ENCODE measurements at regions not wholly inside any gene's neighbourhood (a gene's known extent, or its start where the extent isn't known, plus 50 kb on each side); places are given as distances from the start of the nearest gene placed in this dataset.
A peak's percentile ranks its signal among the peaks of the same experiment; 100 is the strongest.

DNA sequence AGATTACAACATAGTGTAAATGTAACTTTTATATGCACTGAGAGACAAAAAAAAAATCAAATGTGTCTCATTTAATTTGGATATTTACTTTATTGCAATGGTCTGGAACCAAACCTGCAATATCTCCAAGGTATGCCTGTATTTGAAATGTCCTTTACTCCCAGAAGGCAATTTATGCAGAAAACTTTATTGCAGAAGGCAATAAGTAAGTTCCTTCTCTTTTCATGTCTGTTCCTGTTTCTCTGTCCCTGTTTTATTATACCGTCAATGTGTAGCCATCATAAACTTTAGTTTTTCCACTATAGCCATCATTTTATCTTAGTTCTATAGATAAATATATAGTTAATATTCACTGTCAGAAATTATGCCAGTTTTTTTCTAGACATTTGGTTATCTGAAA lies 513.1 kb upstream of the FAM98A start:
- TF ChIP-seq EZH2phosphoT487 (IDR thresholded peaks at IDR 0.05; ENCODE audit: low read depth), result no peak
- TF ChIP-seq, protein P1, sequence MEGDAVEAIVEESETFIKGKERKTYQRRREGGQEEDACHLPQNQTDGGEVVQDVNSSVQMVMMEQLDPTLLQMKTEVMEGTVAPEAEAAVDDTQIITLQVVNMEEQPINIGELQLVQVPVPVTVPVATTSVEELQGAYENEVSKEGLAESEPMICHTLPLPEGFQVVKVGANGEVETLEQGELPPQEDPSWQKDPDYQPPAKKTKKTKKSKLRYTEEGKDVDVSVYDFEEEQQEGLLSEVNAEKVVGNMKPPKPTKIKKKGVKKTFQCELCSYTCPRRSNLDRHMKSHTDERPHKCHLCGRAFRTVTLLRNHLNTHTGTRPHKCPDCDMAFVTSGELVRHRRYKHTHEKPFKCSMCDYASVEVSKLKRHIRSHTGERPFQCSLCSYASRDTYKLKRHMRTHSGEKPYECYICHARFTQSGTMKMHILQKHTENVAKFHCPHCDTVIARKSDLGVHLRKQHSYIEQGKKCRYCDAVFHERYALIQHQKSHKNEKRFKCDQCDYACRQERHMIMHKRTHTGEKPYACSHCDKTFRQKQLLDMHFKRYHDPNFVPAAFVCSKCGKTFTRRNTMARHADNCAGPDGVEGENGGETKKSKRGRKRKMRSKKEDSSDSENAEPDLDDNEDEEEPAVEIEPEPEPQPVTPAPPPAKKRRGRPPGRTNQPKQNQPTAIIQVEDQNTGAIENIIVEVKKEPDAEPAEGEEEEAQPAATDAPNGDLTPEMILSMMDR (IDR thresholded peaks at IDR 0.05; ENCODE audit: low read depth, low read length), result no peak
- no peak overlapping the region for H3K9ac ChIP-seq (ENCODE audit: low read length)
- H3K9me3 ChIP-seq (ENCODE audit: insufficient read depth, low read length), result no peaks in the 10 kb centered on the region
- no peaks in the 10 kb centered on the region for H3K79me2 ChIP-seq (ENCODE audit: low read length)
- no peaks in the 10 kb centered on the region for H4K20me1 ChIP-seq (ENCODE audit: insufficient read depth, low read length)
- H3K36me3 ChIP-seq (replicated peaks; ENCODE audit: low read depth, low read length), result no peaks in the 10 kb centered on the region
- H3K4me3 ChIP-seq (ENCODE audit: low read length), result peak overlapping the region; percentile 32; the same call in 1 of the 2 replicates
- no peak overlapping the region for H2AFZ ChIP-seq (ENCODE audit: low read depth, low read length)
- H3K4me2 ChIP-seq (ENCODE audit: low read length), result peak overlapping the region; percentile 53
- H3K4me1 ChIP-seq (ENCODE audit: low read length), result peaks cover 21% of the 10 kb centered on the region
- no peaks in the 10 kb centered on the region for H3K27me3 ChIP-seq (ENCODE audit: low read depth, low read length)
- H3K27ac ChIP-seq (ENCODE audit: low read length), result no peak overlapping the region

DNA sequence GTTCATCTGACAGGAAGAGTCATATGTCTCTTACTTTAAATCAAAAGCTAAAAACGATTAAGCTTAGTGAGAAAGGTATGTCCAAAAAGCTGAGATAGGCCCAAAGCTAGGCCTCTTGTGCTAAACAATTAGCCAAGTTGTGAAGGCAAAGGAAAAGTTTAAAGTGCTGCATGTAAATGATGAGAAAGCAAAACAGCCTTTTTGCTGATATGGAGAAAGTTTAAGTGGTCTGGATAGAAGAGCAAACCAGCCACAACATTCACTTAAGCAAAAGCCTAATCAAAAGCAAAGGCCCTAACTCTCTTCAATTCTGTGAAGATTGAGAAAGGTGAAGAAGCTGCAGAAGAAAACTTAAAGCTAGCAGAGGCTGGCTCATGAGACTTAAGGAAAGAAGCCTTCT lies 511.3 kb upstream of the FAM98A start:
- no peaks in the 10 kb centered on the region for H3K9me3 ChIP-seq (ENCODE audit: insufficient read depth, low read length)
- H3K4me2 ChIP-seq (ENCODE audit: low read length), result no peak overlapping the region
- H3K79me2 ChIP-seq (ENCODE audit: low read length), result no peaks in the 10 kb centered on the region
- no peaks in the 10 kb centered on the region for H4K20me1 ChIP-seq (ENCODE audit: insufficient read depth, low read length)
- no peak for TF ChIP-seq EZH2phosphoT487 (IDR thresholded peaks at IDR 0.05; ENCODE audit: low read depth)
- TF ChIP-seq, protein P1 (IDR thresholded peaks at IDR 0.05; ENCODE audit: low read depth, low read length), result no peak
- H2AFZ ChIP-seq (ENCODE audit: low read depth, low read length), result no peak overlapping the region
- H3K9ac ChIP-seq (ENCODE audit: low read length), result no peak overlapping the region
- no peaks in the 10 kb centered on the region for H3K27me3 ChIP-seq (ENCODE audit: low read depth, low read length)
- H3K36me3 ChIP-seq (replicated peaks; ENCODE audit: low read depth, low read length), result no peaks in the 10 kb centered on the region
- H3K27ac ChIP-seq (ENCODE audit: low read length), result no peak overlapping the region
- H3K4me1 ChIP-seq (ENCODE audit: low read length), result peaks cover 16% of the 10 kb centered on the region
- no peak overlapping the region for H3K4me3 ChIP-seq (ENCODE audit: low read length)

DNA sequence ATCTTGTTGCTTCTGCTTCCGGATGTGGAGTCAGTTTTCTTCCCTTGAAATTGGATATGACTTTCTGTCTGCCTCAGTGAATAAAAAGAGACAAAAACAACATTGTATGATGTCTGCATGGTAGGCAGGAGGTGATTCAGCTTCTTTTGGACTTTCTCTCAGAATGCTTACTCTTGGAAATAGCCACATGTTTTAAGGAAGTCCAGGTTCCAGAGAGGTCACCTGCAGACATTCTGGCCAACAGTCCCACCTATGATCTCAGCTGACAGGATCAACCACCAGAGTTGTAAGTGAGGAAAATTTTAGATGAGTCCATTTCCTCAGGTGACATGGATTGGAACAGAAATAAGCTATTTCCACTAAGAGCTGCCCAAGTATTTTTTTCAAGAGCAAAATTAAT lies 508.7 kb upstream of the FAM98A start:
- Histone ChIP-seq H3K27me3 (ENCODE audit: low read depth, low read length) (no peaks in the 10 kb centered on the region), H3K4me3 (ENCODE audit: low read length) (no peak overlapping the region), H3K4me2 (ENCODE audit: low read length) (no peak overlapping the region), H2AFZ (ENCODE audit: low read depth, low read length) (no peak overlapping the region), H3K4me1 (ENCODE audit: low read length) (peaks cover 8% of the 10 kb centered on the region), H3K79me2 (ENCODE audit: low read length) (no peaks in the 10 kb centered on the region), H3K27ac (ENCODE audit: low read length) (no peak overlapping the region), H4K20me1 (ENCODE audit: insufficient read depth, low read length) (no peaks in the 10 kb centered on the region), H3K9me3 (ENCODE audit: insufficient read depth, low read length) (no peaks in the 10 kb centered on the region), H3K36me3 (replicated peaks; ENCODE audit: low read depth, low read length) (no peaks in the 10 kb centered on the region), H3K9ac (ENCODE audit: low read length) (no peak overlapping the region)
- TF ChIP-seq, protein P1 (IDR thresholded peaks at IDR 0.05; ENCODE audit: low read depth, low read length), result no peak
- TF ChIP-seq EZH2phosphoT487 (IDR thresholded peaks at IDR 0.05; ENCODE audit: low read depth), result no peak

DNA sequence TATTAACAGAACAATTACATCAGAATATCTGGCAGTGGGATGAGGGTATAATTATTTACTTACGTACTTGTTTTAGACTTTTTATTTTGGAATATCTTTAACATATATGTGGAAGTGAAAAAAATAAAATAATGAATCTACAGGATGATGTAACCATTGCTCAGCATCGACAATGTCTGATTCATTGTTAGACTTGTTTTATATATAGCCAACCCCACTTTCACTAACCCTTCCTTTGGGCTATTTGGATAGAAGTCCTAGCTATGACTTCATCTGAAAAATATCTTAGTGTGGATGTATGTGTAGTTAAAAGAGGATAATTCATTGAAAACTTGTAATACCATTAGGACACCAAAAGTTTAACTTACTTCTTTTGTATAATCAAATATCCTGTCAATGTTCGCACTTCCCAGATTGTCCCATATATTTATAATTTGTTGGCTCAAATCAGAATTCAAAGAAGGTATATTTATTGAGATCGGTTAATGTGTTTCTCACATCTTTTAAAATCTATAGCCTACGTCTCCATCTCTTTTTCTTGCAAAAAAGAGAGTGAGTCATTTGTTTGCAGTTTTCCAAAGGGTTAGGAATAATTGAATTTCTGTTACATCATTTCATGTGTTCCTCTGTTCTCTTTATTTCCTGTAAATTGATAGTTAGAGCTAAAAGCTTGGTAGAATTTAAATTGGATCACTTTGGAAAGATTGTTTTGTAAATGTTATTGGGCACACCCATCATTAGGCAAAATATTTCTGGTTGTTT lies 506.1 kb upstream of the FAM98A start:
- TF ChIP-seq EZH2phosphoT487 (IDR thresholded peaks at IDR 0.05; ENCODE audit: low read depth), result no peak
- TF ChIP-seq, protein P1 (IDR thresholded peaks at IDR 0.05; ENCODE audit: low read depth, low read length), result no peak
- no peak overlapping the region for H3K9ac ChIP-seq (ENCODE audit: low read length)
- no peaks in the 10 kb centered on the region for H4K20me1 ChIP-seq (ENCODE audit: insufficient read depth, low read length)
- no peak overlapping the region for H2AFZ ChIP-seq (ENCODE audit: low read depth, low read length)
- no peaks in the 10 kb centered on the region for H3K36me3 ChIP-seq (replicated peaks; ENCODE audit: low read depth, low read length)
- no peaks in the 10 kb centered on the region for H3K79me2 ChIP-seq (ENCODE audit: low read length)
- no peak overlapping the region for H3K4me3 ChIP-seq (ENCODE audit: low read length)
- H3K4me2 ChIP-seq (ENCODE audit: low read length), result no peak overlapping the region
- no peaks in the 10 kb centered on the region for H3K27me3 ChIP-seq (ENCODE audit: low read depth, low read length)
- no peaks in the 10 kb centered on the region for H3K9me3 ChIP-seq (ENCODE audit: insufficient read depth, low read length)
- H3K4me1 ChIP-seq (ENCODE audit: low read length), result no peaks in the 10 kb centered on the region
- H3K27ac ChIP-seq (ENCODE audit: low read length), result no peak overlapping the region

Data from OCI-LY3 (cell line).